Lung (tissue), 11 donors: ENCODE measurements at regions not wholly inside any gene's neighbourhood (a gene's known extent, or its start where the extent isn't known, plus 50 kb on each side); places are given as distances from the start of the nearest gene placed in this dataset.

Experiments
- ATAC-seq: fragments of 200-7000 bp; cut with Tn5 transposase; one replicate; pipeline ENCODE4 v1.9.1; 2020; ENCODE audit warnings: moderate number of reproducible peaks; ENCODE audit not compliant: insufficient read depth, low FRiP score
- DNase-seq, 3 donors: peaks; one replicate each; pipeline ENCODE4 v3.0.0-alpha.2; 2013 to 2017
- H3K27ac ChIP-seq, 2 donors: one replicate each; pipeline ENCODE4 v1.5.1; 2013; ENCODE audit warnings: mild to moderate bottlenecking in 2 of 2, moderate library complexity in 2 of 2, control low read depth in 1 of 2, inconsistent platforms in 1 of 2, low read depth in 1 of 2, low read length in 1 of 2
- H3K27me3 ChIP-seq, 3 donors: one replicate each; pipeline ENCODE4 v1.5.1; 2013; ENCODE audit warnings: low read length in 2 of 3; ENCODE audit not compliant: control insufficient read depth in 3 of 3, insufficient read depth in 3 of 3
- H3K36me3 ChIP-seq, 4 donors: one replicate each; pipeline ENCODE4 v1.5.1; 2013; ENCODE audit warnings: low read length in 4 of 4, mild to moderate bottlenecking in 1 of 4, moderate library complexity in 1 of 4; ENCODE audit not compliant: control insufficient read depth in 4 of 4, insufficient read depth in 4 of 4
- H3K4me1 ChIP-seq, 5 donors: one replicate each; pipeline ENCODE4 v1.5.1; 2013; ENCODE audit warnings: low read length in 5 of 5, mild to moderate bottlenecking in 2 of 5, moderate library complexity in 1 of 5; ENCODE audit not compliant: control insufficient read depth in 5 of 5, insufficient read depth in 5 of 5
- H3K4me3 ChIP-seq: one replicate; pipeline ENCODE4 v1.5.1; 2013; ENCODE audit warnings: mild to moderate bottlenecking, control low read depth, moderate library complexity
- H3K9ac ChIP-seq, 2 donors: one replicate each; pipeline ENCODE4 v1.5.1; 2013; ENCODE audit warnings: low read length in 2 of 2, control low read depth in 1 of 2; ENCODE audit not compliant: insufficient read depth in 1 of 2
- H3K9me3 ChIP-seq, 4 donors: one replicate each; pipeline ENCODE4 v1.5.1; 2013; ENCODE audit warnings: low read length in 3 of 4, mild to moderate bottlenecking in 1 of 4, moderate library complexity in 1 of 4; ENCODE audit not compliant: control insufficient read depth in 4 of 4, insufficient read depth in 3 of 4
- WGBS, 2 donors: extraction: QIAGEN DNeasy Blood & Tissue Kit; methylation state at CpG; one replicate each; pipeline ENCODE4 v1.1.7; 2013; 5-methylcytosine and 5-hydroxymethylcytosine counted together
- TF ChIP-seq, protein P1 (sequence below): IDR thresholded peaks from 2 replicates; pipeline ENCODE4 v1.5.1; 2012; ENCODE audit warnings: mild to moderate bottlenecking; ENCODE audit errors: control extremely low read depth, extremely low read depth
- donor health status: control.
- donor health status: control.
- donor health status: Bipolar disorder and iron deficiency.
- donor health status: healthy.
- donor health status: DM: yes; HTN: yes; CAD: no.

DNA sequence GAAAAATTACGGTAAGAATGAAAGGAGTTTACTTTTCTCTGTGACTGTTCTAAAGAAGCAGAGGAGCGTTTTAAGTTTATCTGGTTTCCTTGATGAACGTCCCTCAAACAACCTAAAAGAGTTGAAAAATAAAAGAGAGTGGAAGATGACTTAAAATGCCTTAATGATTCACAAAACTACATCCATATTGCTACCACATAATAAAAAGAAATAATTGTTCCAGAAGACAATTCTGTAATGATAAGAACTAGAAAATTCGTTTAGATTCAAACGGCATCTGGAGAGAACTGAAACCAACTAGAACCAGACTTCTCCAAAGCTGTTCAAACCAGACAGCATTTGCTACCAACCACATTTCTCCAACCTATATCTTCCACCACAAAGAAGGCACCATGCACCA lies 68.1 kb downstream of the TEKT4 start:
- no peak overlapping the region for H3K9ac ChIP-seq
- no peaks in the 10 kb centered on the region for H3K36me3 ChIP-seq
- 69 to 70% methylated on average over 5 of the region's 5 CpGs for WGBS, 2 donors
- DNase-seq (no peak), ATAC-seq (no peak)
- no peaks in the 10 kb centered on the region for H3K9me3 ChIP-seq
- no peaks in the 10 kb centered on the region for H3K4me1 ChIP-seq
- TF ChIP-seq, protein P1, sequence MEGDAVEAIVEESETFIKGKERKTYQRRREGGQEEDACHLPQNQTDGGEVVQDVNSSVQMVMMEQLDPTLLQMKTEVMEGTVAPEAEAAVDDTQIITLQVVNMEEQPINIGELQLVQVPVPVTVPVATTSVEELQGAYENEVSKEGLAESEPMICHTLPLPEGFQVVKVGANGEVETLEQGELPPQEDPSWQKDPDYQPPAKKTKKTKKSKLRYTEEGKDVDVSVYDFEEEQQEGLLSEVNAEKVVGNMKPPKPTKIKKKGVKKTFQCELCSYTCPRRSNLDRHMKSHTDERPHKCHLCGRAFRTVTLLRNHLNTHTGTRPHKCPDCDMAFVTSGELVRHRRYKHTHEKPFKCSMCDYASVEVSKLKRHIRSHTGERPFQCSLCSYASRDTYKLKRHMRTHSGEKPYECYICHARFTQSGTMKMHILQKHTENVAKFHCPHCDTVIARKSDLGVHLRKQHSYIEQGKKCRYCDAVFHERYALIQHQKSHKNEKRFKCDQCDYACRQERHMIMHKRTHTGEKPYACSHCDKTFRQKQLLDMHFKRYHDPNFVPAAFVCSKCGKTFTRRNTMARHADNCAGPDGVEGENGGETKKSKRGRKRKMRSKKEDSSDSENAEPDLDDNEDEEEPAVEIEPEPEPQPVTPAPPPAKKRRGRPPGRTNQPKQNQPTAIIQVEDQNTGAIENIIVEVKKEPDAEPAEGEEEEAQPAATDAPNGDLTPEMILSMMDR = no peak
- peaks cover 0 to 10% (median 2%) of the 10 kb centered on the region in 3 donors for H3K27me3 ChIP-seq
- no peak overlapping the region for H3K27ac ChIP-seq
- H3K4me3 ChIP-seq = no peak overlapping the region

DNA sequence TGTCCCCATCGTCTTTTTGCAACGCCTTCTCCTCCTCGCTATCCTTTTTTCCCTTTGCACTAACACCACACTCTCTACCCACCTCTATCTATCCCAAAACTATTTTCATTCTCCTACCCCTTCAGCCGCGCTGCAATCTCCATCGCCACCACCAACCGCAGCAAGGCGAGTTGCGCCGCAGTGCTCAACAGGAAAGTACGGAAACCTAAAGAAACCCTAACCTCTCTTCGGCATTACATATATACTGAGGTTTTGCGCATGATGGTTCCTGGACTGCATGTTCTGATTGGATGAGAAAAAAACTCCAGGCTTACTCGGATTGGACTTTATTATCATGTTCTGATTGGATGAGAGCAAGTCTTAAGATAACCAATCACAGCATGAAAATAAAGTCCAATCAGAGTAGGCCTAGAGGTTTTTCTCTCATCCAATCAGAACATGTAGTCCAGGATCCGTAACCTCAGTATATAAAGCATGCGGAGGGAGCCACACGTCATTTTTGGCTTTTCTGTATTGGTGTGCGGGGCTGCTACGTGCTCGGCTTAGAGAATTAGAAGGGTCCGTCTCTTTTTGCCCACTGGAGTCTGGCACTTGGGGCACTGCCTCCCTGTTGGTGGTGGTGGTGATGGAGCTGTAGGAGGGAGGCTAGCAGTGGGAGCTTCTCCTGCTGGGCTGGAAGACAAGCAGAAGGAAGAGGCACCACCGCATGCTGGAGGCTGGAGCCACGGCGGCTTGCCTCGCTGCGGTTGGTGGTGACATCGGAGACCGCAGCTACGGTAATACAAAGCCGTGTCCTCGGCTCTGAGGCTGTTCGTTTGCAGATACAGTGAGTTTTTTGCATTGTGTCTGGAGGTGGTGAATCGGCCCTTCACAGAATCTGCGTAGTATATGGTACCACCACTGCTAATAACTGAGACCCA lies 76.1 kb downstream of the TEKT4 start:
- WGBS, 2 donors = 94% methylated on average over 34 of the region's 34 CpGs
- TF ChIP-seq, protein P1 = no peak
- no peak for DNase-seq

DNA sequence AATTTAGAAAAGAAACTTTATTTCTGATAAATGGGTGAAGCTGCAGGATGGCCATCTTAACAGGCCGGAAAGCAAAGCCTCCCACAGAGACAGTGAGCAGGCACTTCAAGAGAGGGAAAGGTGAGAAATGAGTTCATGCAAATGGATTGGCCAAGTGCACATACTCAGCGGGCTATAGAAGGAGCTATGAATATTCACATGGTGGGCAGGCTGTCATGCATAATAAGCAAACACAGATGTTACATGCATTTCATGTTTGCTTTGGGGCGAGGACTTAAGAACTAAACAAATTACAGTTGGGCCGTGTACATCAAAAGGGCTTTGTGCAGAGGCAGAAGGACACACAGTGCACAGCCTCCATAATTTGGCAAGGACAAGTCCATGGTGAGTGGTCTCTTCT lies 69.8 kb upstream of the MAL start:
- Histone ChIP-seq H3K4me1 (peaks cover 0 to 15% (median 0%) of the 10 kb centered on the region in 5 donors), H3K4me3 (no peak overlapping the region), H3K27ac (no peak overlapping the region), H3K36me3 (no peaks in the 10 kb centered on the region), H3K9me3 (no peaks in the 10 kb centered on the region), H3K27me3 (peaks cover 0 to 11% (median 4%) of the 10 kb centered on the region in 3 donors), H3K9ac (no peak overlapping the region)
- TF ChIP-seq, protein P1 = no peak
- ATAC-seq (no peak), DNase-seq (no peak)
- 72 to 81% methylated on average over 4 of the region's 4 CpGs for WGBS, 2 donors

More for the DNA sequence above, 76.1 kb downstream of the TEKT4 start:
- H3K36me3 ChIP-seq = no peaks in the 10 kb centered on the region
- no peak overlapping the region for H3K9ac ChIP-seq
- no peak for ATAC-seq
- no peak overlapping the region for H3K4me3 ChIP-seq
- peaks cover 0 to 2% (median 0%) of the 10 kb centered on the region in 3 donors for H3K27me3 ChIP-seq
- no peaks in the 10 kb centered on the region for H3K4me1 ChIP-seq
- no peak overlapping the region for H3K27ac ChIP-seq
- H3K9me3 ChIP-seq = peaks cover 0 to 1% (median 0%) of the 10 kb centered on the region in 4 donors
